Germinal center (tissue), 1 donor: ENCODE measurements at regions not wholly inside any gene's neighbourhood (a gene's known extent, or its start where the extent isn't known, plus 50 kb on each side); places are given as distances from the start of the nearest gene placed in this dataset.

Experiments used
- DNase-seq: peaks from one replicate; pipeline ENCODE4 v3.0.0; 2012; ENCODE audit warnings: mixed read lengths, low spot score

DNA sequence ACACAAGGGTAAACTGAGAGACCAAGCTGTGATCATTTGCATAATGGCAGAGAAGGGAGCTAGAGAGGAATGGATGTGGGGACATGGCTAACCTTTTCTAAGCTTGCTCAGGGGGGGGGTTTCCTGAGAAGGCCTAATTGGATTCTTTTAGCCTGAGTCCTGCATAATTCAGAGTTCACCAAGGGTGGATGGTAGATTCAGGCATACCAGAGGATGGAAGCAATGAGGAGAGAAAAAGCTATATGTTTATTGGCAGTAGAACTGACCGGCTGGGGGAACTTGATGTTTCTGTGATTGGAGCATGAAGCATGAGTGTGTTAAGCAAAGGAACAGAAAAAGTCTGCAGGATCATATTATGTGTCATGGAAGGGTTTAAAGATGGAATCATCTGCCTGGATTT is 65.9 kb upstream of the KLF12 start:
- no peak for DNase-seq

DNA sequence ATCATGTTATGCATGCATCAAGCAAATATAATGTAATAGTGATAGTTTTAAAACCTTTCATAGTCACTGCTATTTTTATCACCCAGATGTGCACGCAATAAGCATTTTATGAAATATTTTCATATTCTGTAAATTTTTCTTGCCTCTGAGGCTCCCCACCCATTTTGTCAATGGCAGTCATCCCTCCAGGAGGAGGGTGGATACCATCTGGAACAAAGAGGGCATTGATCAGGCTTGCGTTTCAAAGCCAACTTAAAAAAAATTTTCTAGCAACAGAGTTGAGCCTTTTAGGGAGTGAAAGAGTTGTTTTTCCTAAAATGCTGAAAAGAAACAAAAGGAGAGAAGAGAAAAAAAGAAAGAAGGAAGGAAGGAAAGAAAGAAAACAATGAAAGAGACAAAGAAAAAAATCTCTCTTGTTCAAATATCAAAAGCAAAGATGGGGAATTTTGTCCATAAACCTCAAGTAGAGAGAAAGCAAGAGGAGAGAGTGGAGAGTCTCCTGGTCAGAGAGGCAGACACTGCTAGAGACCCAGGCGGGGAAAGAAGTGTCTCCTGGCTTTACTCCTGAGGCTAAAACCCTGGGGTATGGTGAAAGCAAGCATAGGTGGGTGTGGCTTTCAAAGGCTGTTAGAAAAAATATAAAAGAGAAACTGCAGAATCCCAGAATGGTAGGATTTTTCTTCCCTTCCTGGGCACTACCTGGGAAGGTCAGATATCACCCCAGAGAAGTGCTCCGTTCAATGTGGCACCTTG is 63.6 kb upstream of the KLF12 start:
- DNase-seq = no peak

GRCh38 chr13:74194846-74195245 is 60.6 kb upstream of the KLF12 start:
- DNase-seq = no peak

GRCh38 chr13:74193391-74193790 is 59.2 kb upstream of the KLF12 start:
- no peak for DNase-seq

GRCh38 chr13:74191410-74191809 is 57.2 kb upstream of the KLF12 start:
- DNase-seq = no peak

GRCh38 chr13:74190999-74191398 is 56.8 kb upstream of the KLF12 start:
- no peak for DNase-seq

DNA sequence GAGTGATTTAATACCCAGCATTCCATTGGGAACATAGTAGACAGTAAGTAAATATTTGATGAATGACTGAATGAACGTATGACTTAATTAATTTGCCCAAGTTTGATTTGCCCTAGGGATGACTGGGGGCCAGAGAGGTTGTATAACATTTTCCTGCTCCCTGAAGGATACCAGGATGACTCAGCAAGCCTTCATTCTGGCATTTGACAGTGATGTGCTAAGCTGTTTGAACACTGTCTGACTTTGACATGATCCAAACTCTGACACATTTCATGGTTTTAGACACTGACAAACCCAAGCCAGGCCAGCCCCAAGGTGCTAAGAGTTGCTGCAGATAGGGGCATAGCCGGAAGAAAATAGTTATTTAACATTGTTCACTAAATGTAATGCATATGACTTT is 53.4 kb upstream of the KLF12 start:
- no peak for DNase-seq

- DNase-seq = no peak
These were observed 50.1 kb upstream of the KLF12 start for GRCh38 chr13:74184283-74184682.
